HCT116 (cell line): ENCODE measurements at regions not wholly inside any gene's neighbourhood (a gene's known extent, or its start where the extent isn't known, plus 50 kb on each side); places are given as distances from the start of the nearest gene placed in this dataset.

Experiments
- CBX3 ChIP-seq: IDR thresholded peaks from 2 replicates; pipeline ENCODE4 v1.6.1; 2012; ENCODE audit warnings: low read depth
- CTCF ChIP-seq, 3 experiments: fragments of 200-600 bp in 1 of 3; sonication (generic) in 1 of 3; IDR thresholded peaks in 2 of 3; conservative IDR thresholded peaks in 1 of 3; 2 replicates each; pipeline ENCODE4 v1.5.1; 2012 to 2017; ENCODE audit warnings: low read depth in 2 of 3, low read length in 2 of 3, antibody characterized with exemption in 1 of 3, borderline replicate concordance in 1 of 3, control low read depth in 1 of 3, mild to moderate bottlenecking in 1 of 3, mixed read lengths in 1 of 3, mixed run types in 1 of 3, moderate library complexity in 1 of 3; ENCODE audit not compliant: insufficient read depth in 1 of 3
- ELF1 ChIP-seq: IDR thresholded peaks from 2 replicates; pipeline ENCODE4 v1.6.1; 2012; ENCODE audit warnings: low read depth, borderline replicate concordance
- EZH2 ChIP-seq: fragments of 200-600 bp; sonication (generic); IDR thresholded peaks from 2 replicates; pipeline ENCODE4 v1.6.1; 2017; ENCODE audit warnings: antibody characterized with exemption, mixed run types
- EZH2phosphoT487 ChIP-seq: fragments of 200-600 bp; IDR thresholded peaks from 2 replicates; pipeline ENCODE4 v1.6.1; 2018; ENCODE audit warnings: antibody characterized with exemption, borderline replicate concordance
- MAX ChIP-seq: IDR thresholded peaks from 2 replicates; pipeline ENCODE4 v1.6.1; 2012
- POLR2A ChIP-seq: IDR thresholded peaks from 2 replicates; pipeline ENCODE4 v1.7.0; 2011; ENCODE audit warnings: borderline replicate concordance; ENCODE audit not compliant: insufficient read depth, insufficient read length; ENCODE audit errors: extremely low read depth
- POLR2AphosphoS5 ChIP-seq: IDR thresholded peaks from 2 replicates; pipeline ENCODE4 v1.6.1; 2011; ENCODE audit warnings: mild to moderate bottlenecking, low read depth, low read length, moderate library complexity
- RAD21 ChIP-seq: IDR thresholded peaks from 2 replicates; pipeline ENCODE4 v1.6.1; 2012; ENCODE audit warnings: low read depth, mild to moderate bottlenecking
- REST ChIP-seq: IDR thresholded peaks from 2 replicates; pipeline ENCODE4 v1.6.1; 2012; ENCODE audit warnings: low read depth
- SP1 ChIP-seq: IDR thresholded peaks from 2 replicates; pipeline ENCODE4 v1.6.1; 2012; ENCODE audit warnings: low read depth
- YY1 ChIP-seq: IDR thresholded peaks from 2 replicates; pipeline ENCODE4 v1.6.1; 2011; ENCODE audit warnings: low read length, low read depth, moderate library complexity, mild to moderate bottlenecking; ENCODE audit not compliant: insufficient replicate concordance; ENCODE audit errors: extremely low read depth
- ZBTB33 ChIP-seq: IDR thresholded peaks from 2 replicates; pipeline ENCODE4 v1.6.1; 2011; ENCODE audit warnings: mild to moderate bottlenecking, low read length, moderate library complexity; ENCODE audit not compliant: insufficient replicate concordance; ENCODE audit errors: extremely low read depth
- ZNF274 ChIP-seq: fragments of 200-500 bp; sonication (Bioruptor generic); IDR thresholded peaks from 2 replicates; pipeline ENCODE4 v1.6.1; 2014; ENCODE audit warnings: mild to moderate bottlenecking, low read depth, low read length, inconsistent platforms

- TF ChIP-seq POLR2A: no peak
- TF ChIP-seq CTCF (IDR thresholded peaks at IDR 0.05 in 2 of 3, conservative IDR thresholded peaks at IDR 0.05 in 1 of 3; ENCODE audit: borderline replicate concordance in 1 of 3, insufficient read depth in 1 of 3, low read depth in 2 of 3, low read length in 2 of 3): peak in 2 of 3 experiments; percentile 56 to 58; a peak in 4 of 6 replicates
- TF ChIP-seq CBX3: no peak
- no peak for TF ChIP-seq MAX
- TF ChIP-seq ZBTB33: no peak
- no peak for TF ChIP-seq ZNF274
- TF ChIP-seq POLR2AphosphoS5: no peak
- TF ChIP-seq RAD21: peak; percentile 28; the same call in 1 of the 2 replicates
- no peak for TF ChIP-seq SP1
- no peak for TF ChIP-seq EZH2phosphoT487
- no peak for TF ChIP-seq REST
- no peak for TF ChIP-seq EZH2
- TF ChIP-seq ELF1: no peak
- no peak for TF ChIP-seq YY1
These were observed 122.9 kb upstream of the TMEM132D start for GRCh38 chr12:130026608-130027176.
